Pons (tissue), 1 donor: ENCODE measurements at regions not wholly inside any gene's neighbourhood (a gene's known extent, or its start where the extent isn't known, plus 50 kb on each side); places are given as distances from the start of the nearest gene placed in this dataset.
"Not testable (repeated sequence)": the region's sequence is repeated elsewhere in the genome, so short reads cannot be mapped to it uniquely, and the experiment has no call there.

Experiments
- DNase-seq: peaks from one replicate; pipeline ENCODE4 v3.0.0-alpha.2; 2016; ENCODE audit warnings: low spot score

- no peak for DNase-seq
These were observed 1643.1 kb upstream of the CELF4 start for GRCh38 chr18:39208729-39209128.

GRCh38 chr18:39208190-39208589 lies 1642.6 kb upstream of the CELF4 start:
- no peak for DNase-seq

- not testable (repeated sequence) for DNase-seq
These were observed 1641.0 kb upstream of the CELF4 start for GRCh38 chr18:39206398-39207103.

- no peak for DNase-seq
These were observed 1640.1 kb upstream of the CELF4 start for GRCh38 chr18:39205565-39206195.

- no peak for DNase-seq
These were observed 1634.6 kb upstream of the CELF4 start for GRCh38 chr18:39200153-39200552.

GRCh38 chr18:39199231-39199855 lies 1633.7 kb upstream of the CELF4 start:
- DNase-seq = no peak

- no peak for DNase-seq
These were observed 1632.8 kb upstream of the CELF4 start for GRCh38 chr18:39198376-39198775.

- DNase-seq = no peak
These were observed 1626.3 kb upstream of the CELF4 start for GRCh38 chr18:39191931-39192330.

- no peak for DNase-seq
These were observed 1625.5 kb upstream of the CELF4 start for GRCh38 chr18:39191058-39191457.

GRCh38 chr18:39190508-39190907 lies 1624.9 kb upstream of the CELF4 start:
- DNase-seq = no peak

- no peak for DNase-seq
These were observed 1622.7 kb upstream of the CELF4 start for GRCh38 chr18:39188278-39188677.

- no peak for DNase-seq
These were observed 1620.4 kb upstream of the CELF4 start for GRCh38 chr18:39186008-39186407.

GRCh38 chr18:39184176-39184575 lies 1618.6 kb upstream of the CELF4 start:
- DNase-seq = no peak

- no peak for DNase-seq
These were observed 1612.6 kb upstream of the CELF4 start for GRCh38 chr18:39178166-39178565.

GRCh38 chr18:39172695-39173421 lies 1607.3 kb upstream of the CELF4 start:
- no peak for DNase-seq

GRCh38 chr18:39168723-39169122 lies 1603.1 kb upstream of the CELF4 start:
- DNase-seq = no peak

GRCh38 chr18:39167990-39168389 lies 1602.4 kb upstream of the CELF4 start:
- no peak for DNase-seq

GRCh38 chr18:39166776-39167175 lies 1601.2 kb upstream of the CELF4 start:
- DNase-seq = no peak

- DNase-seq = peak; percentile 9
These were observed 1596.6 kb upstream of the CELF4 start for GRCh38 chr18:39162013-39162827.

- DNase-seq = no peak
These were observed 1583.7 kb upstream of the CELF4 start for GRCh38 chr18:39149211-39149806.

- no peak for DNase-seq
These were observed 1568.7 kb upstream of the CELF4 start for GRCh38 chr18:39134255-39134654.
